ENCODE measurements at regions not wholly inside any gene's neighbourhood (a gene's known extent, or its start where the extent isn't known, plus 50 kb on each side); places are given as distances from the start of the nearest gene placed in this dataset.

DNA sequence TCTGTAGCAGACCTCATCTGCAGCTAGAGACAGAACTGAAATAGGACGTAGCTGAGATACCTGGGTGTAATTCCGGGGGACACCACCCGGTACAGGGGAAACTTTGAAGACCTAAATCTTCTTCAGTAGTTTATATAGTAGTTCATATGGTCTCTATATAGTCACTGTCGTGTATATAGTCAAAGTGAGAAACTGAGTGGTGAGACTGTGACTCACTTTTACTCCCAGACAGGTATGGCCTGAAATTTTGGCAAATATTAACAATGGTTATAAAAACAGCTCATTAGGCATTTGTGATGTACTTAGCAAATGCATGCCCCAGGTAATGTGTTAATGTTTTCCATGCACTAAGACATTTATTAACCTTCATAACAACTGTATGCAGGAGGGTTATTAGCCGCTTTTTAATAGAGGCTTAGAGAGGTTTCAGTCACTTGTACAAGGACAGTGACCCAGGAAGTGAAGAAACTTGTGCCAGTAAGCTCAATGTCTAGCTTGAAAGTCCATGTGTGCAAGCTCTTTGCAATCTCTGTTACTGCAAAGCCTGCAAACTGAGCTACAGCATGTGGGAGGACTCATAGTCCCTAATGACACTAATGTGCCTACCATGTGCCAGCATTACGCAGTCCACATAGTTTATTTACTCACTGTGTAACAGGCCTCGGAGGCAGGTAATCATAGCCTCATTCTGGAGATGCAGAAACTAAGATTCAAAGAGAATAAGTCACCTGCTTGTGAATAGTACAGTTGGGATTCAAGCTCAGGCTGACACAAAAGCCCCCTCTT lies 165.4 kb upstream of the CHD6 start:
- no peaks in the 10 kb centered on the region for H3K4me1 ChIP-seq (ENCODE audit: insufficient read depth, low read length, severe bottlenecking)
- H3K79me2 ChIP-seq (ENCODE audit: insufficient read depth, low read length) = no peaks in the 10 kb centered on the region
- no peaks in the 10 kb centered on the region for H4K20me1 ChIP-seq (ENCODE audit: insufficient read depth, low read length)
- no peaks in the 10 kb centered on the region for H3K36me3 ChIP-seq (ENCODE audit: insufficient read depth, low read length)
- H3K4me2 ChIP-seq (ENCODE audit: low read length) = no peak overlapping the region
- no peaks in the 10 kb centered on the region for H3K9me2 ChIP-seq (ENCODE audit: low read depth, low read length)
- no peaks in the 10 kb centered on the region for H3F3A ChIP-seq (ENCODE audit: insufficient read depth, low read length)
- no peak overlapping the region for H3K27ac ChIP-seq (ENCODE audit: low read depth, low read length, poor library complexity, severe bottlenecking)
- H2AFZ ChIP-seq (ENCODE audit: low read length) = no peak overlapping the region
- H3K27me3 ChIP-seq (ENCODE audit: insufficient read depth, low read length) = no peaks in the 10 kb centered on the region
- H3K4me3 ChIP-seq (ENCODE audit: low read depth, low read length, poor library complexity, severe bottlenecking) = no peak overlapping the region
- no peak overlapping the region for H3K9ac ChIP-seq (ENCODE audit: low read length)
- no peaks in the 10 kb centered on the region for H3K9me3 ChIP-seq (ENCODE audit: low read length)
- TF ChIP-seq, protein P1, sequence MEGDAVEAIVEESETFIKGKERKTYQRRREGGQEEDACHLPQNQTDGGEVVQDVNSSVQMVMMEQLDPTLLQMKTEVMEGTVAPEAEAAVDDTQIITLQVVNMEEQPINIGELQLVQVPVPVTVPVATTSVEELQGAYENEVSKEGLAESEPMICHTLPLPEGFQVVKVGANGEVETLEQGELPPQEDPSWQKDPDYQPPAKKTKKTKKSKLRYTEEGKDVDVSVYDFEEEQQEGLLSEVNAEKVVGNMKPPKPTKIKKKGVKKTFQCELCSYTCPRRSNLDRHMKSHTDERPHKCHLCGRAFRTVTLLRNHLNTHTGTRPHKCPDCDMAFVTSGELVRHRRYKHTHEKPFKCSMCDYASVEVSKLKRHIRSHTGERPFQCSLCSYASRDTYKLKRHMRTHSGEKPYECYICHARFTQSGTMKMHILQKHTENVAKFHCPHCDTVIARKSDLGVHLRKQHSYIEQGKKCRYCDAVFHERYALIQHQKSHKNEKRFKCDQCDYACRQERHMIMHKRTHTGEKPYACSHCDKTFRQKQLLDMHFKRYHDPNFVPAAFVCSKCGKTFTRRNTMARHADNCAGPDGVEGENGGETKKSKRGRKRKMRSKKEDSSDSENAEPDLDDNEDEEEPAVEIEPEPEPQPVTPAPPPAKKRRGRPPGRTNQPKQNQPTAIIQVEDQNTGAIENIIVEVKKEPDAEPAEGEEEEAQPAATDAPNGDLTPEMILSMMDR (IDR thresholded peaks at IDR 0.05; ENCODE audit: low read length) = no peak
- TF ChIP-seq EZH2 (IDR thresholded peaks at IDR 0.05; ENCODE audit: borderline replicate concordance, low read length) = no peak

DNA sequence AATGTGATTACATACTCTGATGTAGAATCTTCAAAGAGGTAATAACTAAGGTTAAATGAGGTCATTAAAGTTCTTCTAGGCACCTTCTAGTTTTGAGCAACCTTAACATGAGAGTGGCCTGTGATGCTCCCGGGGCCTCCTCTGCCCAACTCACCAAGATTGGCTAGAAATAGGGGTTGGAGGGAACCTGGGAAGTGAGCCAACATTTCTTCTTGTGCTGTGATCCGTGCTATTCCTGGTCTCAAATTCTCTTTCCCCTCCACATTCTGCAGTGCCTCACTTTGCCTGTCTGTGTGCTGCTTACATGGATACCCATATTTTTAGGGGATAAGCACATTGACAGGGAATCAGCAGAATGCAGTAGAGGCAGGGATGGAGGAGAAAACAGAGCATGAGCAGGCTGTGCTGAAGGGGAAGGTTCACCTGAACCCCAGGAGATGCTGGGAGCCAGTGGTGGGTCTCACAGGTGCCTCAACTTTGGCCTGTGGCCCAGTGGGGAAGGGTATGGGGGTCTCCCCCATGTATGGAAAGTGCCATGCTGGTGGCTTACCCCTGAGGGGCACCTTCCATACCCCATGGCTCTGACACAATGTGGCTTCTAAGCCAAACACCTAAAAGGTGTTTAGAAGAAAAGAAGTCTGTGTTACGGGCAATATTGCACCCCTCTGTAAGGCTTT lies 164.7 kb upstream of the CHD6 start:
- TF ChIP-seq, protein P1 (IDR thresholded peaks at IDR 0.05; ENCODE audit: low read length) = no peak
- TF ChIP-seq EZH2 (IDR thresholded peaks at IDR 0.05; ENCODE audit: borderline replicate concordance, low read length) = no peak
- no peak overlapping the region for H3K9ac ChIP-seq (ENCODE audit: low read length)
- H3K79me2 ChIP-seq (ENCODE audit: insufficient read depth, low read length) = no peaks in the 10 kb centered on the region
- no peaks in the 10 kb centered on the region for H3F3A ChIP-seq (ENCODE audit: insufficient read depth, low read length)
- H3K36me3 ChIP-seq (ENCODE audit: insufficient read depth, low read length) = no peaks in the 10 kb centered on the region
- no peaks in the 10 kb centered on the region for H3K27me3 ChIP-seq (ENCODE audit: insufficient read depth, low read length)
- H3K4me1 ChIP-seq (ENCODE audit: insufficient read depth, low read length, severe bottlenecking) = no peaks in the 10 kb centered on the region
- H3K27ac ChIP-seq (ENCODE audit: low read depth, low read length, poor library complexity, severe bottlenecking) = no peak overlapping the region
- no peaks in the 10 kb centered on the region for H4K20me1 ChIP-seq (ENCODE audit: insufficient read depth, low read length)
- H3K4me2 ChIP-seq (ENCODE audit: low read length) = no peak overlapping the region
- H3K9me3 ChIP-seq (ENCODE audit: low read length) = no peaks in the 10 kb centered on the region
- no peak overlapping the region for H3K4me3 ChIP-seq (ENCODE audit: low read depth, low read length, poor library complexity, severe bottlenecking)
- no peaks in the 10 kb centered on the region for H3K9me2 ChIP-seq (ENCODE audit: low read depth, low read length)
- no peak overlapping the region for H2AFZ ChIP-seq (ENCODE audit: low read length)

- no peak overlapping the region for H2AFZ ChIP-seq (ENCODE audit: low read length)
- H3K4me3 ChIP-seq (ENCODE audit: low read depth, low read length, poor library complexity, severe bottlenecking) = no peak overlapping the region
- H3K4me1 ChIP-seq (ENCODE audit: insufficient read depth, low read length, severe bottlenecking) = no peaks in the 10 kb centered on the region
- H3F3A ChIP-seq (ENCODE audit: insufficient read depth, low read length) = no peaks in the 10 kb centered on the region
- no peak overlapping the region for H3K9ac ChIP-seq (ENCODE audit: low read length)
- no peaks in the 10 kb centered on the region for H3K9me3 ChIP-seq (ENCODE audit: low read length)
- no peaks in the 10 kb centered on the region for H3K36me3 ChIP-seq (ENCODE audit: insufficient read depth, low read length)
- TF ChIP-seq EZH2 (IDR thresholded peaks at IDR 0.05; ENCODE audit: borderline replicate concordance, low read length) = no peak
- TF ChIP-seq, protein P1 (IDR thresholded peaks at IDR 0.05; ENCODE audit: low read length) = no peak
- no peak overlapping the region for H3K4me2 ChIP-seq (ENCODE audit: low read length)
- H3K79me2 ChIP-seq (ENCODE audit: insufficient read depth, low read length) = no peaks in the 10 kb centered on the region
- H3K27ac ChIP-seq (ENCODE audit: low read depth, low read length, poor library complexity, severe bottlenecking) = no peak overlapping the region
- no peaks in the 10 kb centered on the region for H4K20me1 ChIP-seq (ENCODE audit: insufficient read depth, low read length)
- H3K9me2 ChIP-seq (ENCODE audit: low read depth, low read length) = no peaks in the 10 kb centered on the region
- no peaks in the 10 kb centered on the region for H3K27me3 ChIP-seq (ENCODE audit: insufficient read depth, low read length)
These were observed 164.1 kb upstream of the CHD6 start for GRCh38 chr20:41782255-41782654.
